WTC11 (cell line): ENCODE measurements at regions not wholly inside any gene's neighbourhood (a gene's known extent, or its start where the extent isn't known, plus 50 kb on each side); places are given as distances from the start of the nearest gene placed in this dataset.

Experiments used
- ATAC-seq: fragments of 200-7000 bp; cut with Tn5 transposase; 2 replicates; pipeline ENCODE4 v1.10.0; 2021; ENCODE audit warnings: mild to moderate bottlenecking, moderate library complexity
- CTCF ChIA-PET: fragments of 300-600 bp; sonication (Branson Sonifier 250); formaldehyde crosslinking; loops from one replicate; lab custom pipeline; 2021; ENCODE audit warnings: antibody characterized with exemption; lab: Charles Lee
- POLR2A ChIA-PET: fragments of 350-600 bp; sonication (Branson Sonifier 250); formaldehyde crosslinking; loops from one replicate; lab custom pipeline; 2021; ENCODE audit warnings: antibody characterized with exemption; lab: Charles Lee
- DNase-seq: peaks from one replicate; pipeline ENCODE4 v3.0.0; 2021; ENCODE audit warnings: low spot score
- H3K27ac Mint-ChIP-seq: 2 replicates; pipeline ENCODE4 v1.8.0; 2021; ENCODE audit warnings: mixed read lengths
- H3K27me3 Mint-ChIP-seq: 2 replicates; pipeline ENCODE4 v1.8.0; 2021; ENCODE audit warnings: low read depth, mild to moderate bottlenecking, moderate library complexity, mixed read lengths
- H3K36me3 Mint-ChIP-seq: 2 replicates; pipeline ENCODE4 v1.8.0; 2021; ENCODE audit warnings: mixed read lengths
- H3K4me1 Mint-ChIP-seq: 2 replicates; pipeline ENCODE4 v1.8.0; 2022; ENCODE audit warnings: mixed read lengths
- H3K4me3 Mint-ChIP-seq: 2 replicates; pipeline ENCODE4 v1.8.0; 2021; ENCODE audit warnings: mild to moderate bottlenecking, moderate library complexity, mixed read lengths
- H3K9me3 Mint-ChIP-seq: 2 replicates; pipeline ENCODE4 v1.8.0; 2021; ENCODE audit warnings: mixed read lengths
- CREB1 ChIP-seq: sonication (generic); formaldehyde crosslinking; IDR thresholded peaks from 2 replicates; pipeline ENCODE4 v1.8.0; 2023; ENCODE audit warnings: mild to moderate bottlenecking, missing genetic modification reagents
- CREM ChIP-seq: sonication (generic); formaldehyde crosslinking; IDR thresholded peaks from 2 replicates; pipeline ENCODE4 v1.8.1; 2022; ENCODE audit warnings: mild to moderate bottlenecking, missing genetic modification reagents, moderate library complexity
- EMX1 ChIP-seq: fragments of 250-450 bp; sonication (Bioruptor Pico); IDR thresholded peaks from 2 replicates; pipeline ENCODE4 v1.8.0; 2021; ENCODE audit warnings: mild to moderate bottlenecking
- MXD4 ChIP-seq: fragments of 250-450 bp; sonication (Bioruptor Pico); IDR thresholded peaks from 2 replicates; pipeline ENCODE4 v1.8.0; 2021; ENCODE audit warnings: mild to moderate bottlenecking, moderate library complexity, borderline replicate concordance
- PRRX2 ChIP-seq: fragments of 250-450 bp; sonication (Bioruptor Pico); IDR thresholded peaks from 2 replicates; pipeline ENCODE4 v1.8.0; 2021; ENCODE audit warnings: mild to moderate bottlenecking
- SMAD4 ChIP-seq: sonication (generic); formaldehyde crosslinking; IDR thresholded peaks from 2 replicates; pipeline ENCODE4 v1.8.0; 2022; ENCODE audit warnings: mild to moderate bottlenecking, missing genetic modification reagents
- SOX15 ChIP-seq: fragments of 250-450 bp; sonication (Bioruptor Pico); IDR thresholded peaks from 2 replicates; pipeline ENCODE4 v1.9.0; 2021; ENCODE audit warnings: mild to moderate bottlenecking
- TEAD4 ChIP-seq: sonication (generic); formaldehyde crosslinking; IDR thresholded peaks from 2 replicates; pipeline ENCODE4 v1.8.0; 2022; ENCODE audit warnings: mild to moderate bottlenecking, missing genetic modification reagents
- USF2 ChIP-seq: sonication (generic); formaldehyde crosslinking; IDR thresholded peaks from 2 replicates; pipeline ENCODE4 v1.8.1; 2023; ENCODE audit warnings: mild to moderate bottlenecking, missing genetic modification reagents, moderate library complexity
- ZMAT4 ChIP-seq: fragments of 250-450 bp; sonication (Bioruptor Pico); IDR thresholded peaks from 2 replicates; pipeline ENCODE4 v1.9.0; 2021; ENCODE audit warnings: mild to moderate bottlenecking
- ZNF138 ChIP-seq: sonication (generic); formaldehyde crosslinking; conservative IDR thresholded peaks from 2 replicates; pipeline ENCODE4 v1.8.1; 2022; ENCODE audit warnings: mild to moderate bottlenecking, moderate library complexity, missing genetic modification reagents
- ZNF416 ChIP-seq: fragments of 250-450 bp; sonication (Bioruptor Pico); IDR thresholded peaks from 2 replicates; pipeline ENCODE4 v1.9.0; 2021; ENCODE audit warnings: mild to moderate bottlenecking, inconsistent platforms
- ZNF425 ChIP-seq: fragments of 250-450 bp; sonication (Bioruptor Pico); conservative IDR thresholded peaks from 2 replicates; pipeline ENCODE4 v1.9.0; 2021; ENCODE audit warnings: mild to moderate bottlenecking
- ZNF671 ChIP-seq: fragments of 250-450 bp; sonication (Bioruptor Pico); IDR thresholded peaks from 2 replicates; pipeline ENCODE4 v1.8.0; 2021; ENCODE audit warnings: mild to moderate bottlenecking
- TF ChIP-seq, protein P1 (sequence below): sonication (generic); formaldehyde crosslinking; IDR thresholded peaks from 2 replicates; pipeline ENCODE4 v1.8.1; 2023; ENCODE audit warnings: mild to moderate bottlenecking, missing genetic modification reagents, borderline replicate concordance
- TF ChIP-seq, protein P2 (sequence below): fragments of 250-450 bp; sonication (Bioruptor Pico); IDR thresholded peaks from 2 replicates; pipeline ENCODE4 v2.1.2; 2022; ENCODE audit warnings: mild to moderate bottlenecking, moderate library complexity

- POLR2A ChIA-PET = no interaction called here
- Mint-ChIP-seq H3K27me3 (no peaks in the 10 kb centered on the region), H3K27ac (no peak overlapping the region), H3K36me3 (no peaks in the 10 kb centered on the region), H3K4me1 (peaks cover 7% of the 10 kb centered on the region; the same call in 1 of the 2 replicates), H3K4me3 (no peak overlapping the region), H3K9me3 (no peaks in the 10 kb centered on the region)
- CTCF ChIA-PET = interaction anchor here (1.1 kb wide), 1 partner anchor 113 kb away, joined by 5 read pairs; no protein-coding TSS in a partner anchor
- DNase-seq = no peak
- TF ChIP-seq CREB1 (CRISPR knock-in tag) = no peak
- no peak for TF ChIP-seq TEAD4
- TF ChIP-seq USF2 (CRISPR knock-in tag) = no peak
- TF ChIP-seq, protein P1, sequence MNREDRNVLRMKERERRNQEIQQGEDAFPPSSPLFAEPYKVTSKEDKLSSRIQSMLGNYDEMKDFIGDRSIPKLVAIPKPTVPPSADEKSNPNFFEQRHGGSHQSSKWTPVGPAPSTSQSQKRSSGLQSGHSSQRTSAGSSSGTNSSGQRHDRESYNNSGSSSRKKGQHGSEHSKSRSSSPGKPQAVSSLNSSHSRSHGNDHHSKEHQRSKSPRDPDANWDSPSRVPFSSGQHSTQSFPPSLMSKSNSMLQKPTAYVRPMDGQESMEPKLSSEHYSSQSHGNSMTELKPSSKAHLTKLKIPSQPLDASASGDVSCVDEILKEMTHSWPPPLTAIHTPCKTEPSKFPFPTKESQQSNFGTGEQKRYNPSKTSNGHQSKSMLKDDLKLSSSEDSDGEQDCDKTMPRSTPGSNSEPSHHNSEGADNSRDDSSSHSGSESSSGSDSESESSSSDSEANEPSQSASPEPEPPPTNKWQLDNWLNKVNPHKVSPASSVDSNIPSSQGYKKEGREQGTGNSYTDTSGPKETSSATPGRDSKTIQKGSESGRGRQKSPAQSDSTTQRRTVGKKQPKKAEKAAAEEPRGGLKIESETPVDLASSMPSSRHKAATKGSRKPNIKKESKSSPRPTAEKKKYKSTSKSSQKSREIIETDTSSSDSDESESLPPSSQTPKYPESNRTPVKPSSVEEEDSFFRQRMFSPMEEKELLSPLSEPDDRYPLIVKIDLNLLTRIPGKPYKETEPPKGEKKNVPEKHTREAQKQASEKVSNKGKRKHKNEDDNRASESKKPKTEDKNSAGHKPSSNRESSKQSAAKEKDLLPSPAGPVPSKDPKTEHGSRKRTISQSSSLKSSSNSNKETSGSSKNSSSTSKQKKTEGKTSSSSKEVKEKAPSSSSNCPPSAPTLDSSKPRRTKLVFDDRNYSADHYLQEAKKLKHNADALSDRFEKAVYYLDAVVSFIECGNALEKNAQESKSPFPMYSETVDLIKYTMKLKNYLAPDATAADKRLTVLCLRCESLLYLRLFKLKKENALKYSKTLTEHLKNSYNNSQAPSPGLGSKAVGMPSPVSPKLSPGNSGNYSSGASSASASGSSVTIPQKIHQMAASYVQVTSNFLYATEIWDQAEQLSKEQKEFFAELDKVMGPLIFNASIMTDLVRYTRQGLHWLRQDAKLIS (CRISPR knock-in tag) = no peak
- no peak for TF ChIP-seq MXD4 (CRISPR knock-in tag)
- no peak for TF ChIP-seq ZNF416 (CRISPR knock-in tag)
- TF ChIP-seq ZNF138 (CRISPR knock-in tag) = no peak
- ATAC-seq = no peak
These were observed 154.5 kb upstream of the ZNF32 start for GRCh38 chr10:43802988-43803696.

- H3K4me1 Mint-ChIP-seq = peaks cover 7% of the 10 kb centered on the region; the same call in 1 of the 2 replicates
- H3K36me3 Mint-ChIP-seq = no peaks in the 10 kb centered on the region
- no peaks in the 10 kb centered on the region for H3K27me3 Mint-ChIP-seq
- ATAC-seq (no peak), DNase-seq (no peak)
- no peak for TF ChIP-seq CREM (CRISPR knock-in tag)
- no peak for TF ChIP-seq ZNF425
- no peak for TF ChIP-seq SOX15 (CRISPR knock-in tag)
- TF ChIP-seq ZMAT4 = no peak
- no peak for TF ChIP-seq SMAD4
- no peak for TF ChIP-seq ZNF671 (CRISPR knock-in tag)
- TF ChIP-seq PRRX2 = no peak
- ChIA-PET POLR2A (no interaction called here), CTCF (no interaction called here)
- no peaks in the 10 kb centered on the region for H3K9me3 Mint-ChIP-seq
- H3K4me3 Mint-ChIP-seq = no peak overlapping the region
- H3K27ac Mint-ChIP-seq = no peak overlapping the region
These were observed 152.9 kb upstream of the ZNF32 start for GRCh38 chr10:43801626-43802025.

DNA sequence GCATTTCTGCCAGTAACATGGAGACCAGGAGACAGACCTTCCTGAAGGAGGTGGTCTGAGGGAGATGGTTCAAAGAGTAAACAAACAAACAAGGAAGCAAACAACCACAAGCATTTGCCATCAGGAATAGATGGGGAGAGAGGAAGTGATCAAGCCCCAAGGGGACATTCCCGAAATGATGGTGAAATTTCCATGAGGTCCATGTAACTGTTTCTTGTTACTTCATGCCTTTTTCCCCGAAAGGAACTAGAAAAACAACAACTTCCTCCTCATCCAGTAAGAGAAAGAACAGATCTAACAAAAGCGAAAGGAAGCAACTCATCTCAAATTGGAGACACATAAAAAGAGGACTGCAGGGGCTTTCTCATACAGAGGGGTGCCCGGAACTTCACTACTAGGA is 152.5 kb upstream of the ZNF32 start:
- H3K4me3 Mint-ChIP-seq = no peak overlapping the region
- TF ChIP-seq ZNF425 = no peak
- no peak for TF ChIP-seq ZMAT4
- TF ChIP-seq, protein P2, sequence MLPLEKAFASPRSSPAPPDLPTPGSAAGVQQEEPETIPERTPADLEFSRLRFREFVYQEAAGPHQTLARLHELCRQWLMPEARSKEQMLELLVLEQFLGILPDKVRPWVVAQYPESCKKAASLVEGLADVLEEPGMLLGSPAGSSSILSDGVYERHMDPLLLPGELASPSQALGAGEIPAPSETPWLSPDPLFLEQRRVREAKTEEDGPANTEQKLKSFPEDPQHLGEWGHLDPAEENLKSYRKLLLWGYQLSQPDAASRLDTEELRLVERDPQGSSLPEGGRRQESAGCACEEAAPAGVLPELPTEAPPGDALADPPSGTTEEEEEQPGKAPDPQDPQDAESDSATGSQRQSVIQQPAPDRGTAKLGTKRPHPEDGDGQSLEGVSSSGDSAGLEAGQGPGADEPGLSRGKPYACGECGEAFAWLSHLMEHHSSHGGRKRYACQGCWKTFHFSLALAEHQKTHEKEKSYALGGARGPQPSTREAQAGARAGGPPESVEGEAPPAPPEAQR = no peak
- no peak for TF ChIP-seq EMX1 (CRISPR knock-in tag)
- TF ChIP-seq, protein P1 (CRISPR knock-in tag) = no peak

More for the DNA sequence above, 152.5 kb upstream of the ZNF32 start:
- no peak for DNase-seq
- Mint-ChIP-seq H3K36me3 (no peaks in the 10 kb centered on the region), H3K4me1 (peaks cover 7% of the 10 kb centered on the region; the same call in 1 of the 2 replicates), H3K27ac (no peak overlapping the region), H3K9me3 (no peaks in the 10 kb centered on the region), H3K27me3 (no peaks in the 10 kb centered on the region)
- CTCF ChIA-PET = no interaction called here
- POLR2A ChIA-PET = no interaction called here
- no peak for ATAC-seq
